ENCODE measurements at regions not wholly inside any gene's neighbourhood (a gene's known extent, or its start where the extent isn't known, plus 50 kb on each side); places are given as distances from the start of the nearest gene placed in this dataset.

DNA sequence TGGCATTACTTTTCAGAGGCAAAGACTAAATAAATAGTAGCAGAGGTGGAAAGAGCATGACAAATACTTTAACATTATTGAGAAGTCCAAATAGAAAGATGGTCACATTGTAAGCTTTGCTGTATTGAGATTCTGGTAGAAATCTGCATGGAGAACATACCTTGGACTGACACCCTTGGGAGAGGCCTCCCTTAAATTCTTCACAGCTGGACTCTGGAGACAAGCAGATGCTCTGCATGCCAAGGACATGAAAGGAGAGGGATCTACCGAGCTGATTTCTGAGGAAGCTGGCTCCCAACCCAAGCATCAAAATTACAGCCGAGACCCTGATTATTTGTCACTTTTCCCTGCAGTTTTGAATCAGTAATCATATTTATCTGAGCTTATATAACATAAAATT lies 212.5 kb upstream of the COL8A1 start:
- no peak for DNase-seq (ENCODE audit: low read depth in 1 of 2, low spot score in 2 of 2)
- no peaks in the 10 kb centered on the region for H3K9me3 ChIP-seq (replicated peaks)
- no peak overlapping the region for H3K27ac ChIP-seq
- H3K4me3 ChIP-seq: no peak overlapping the region
- no peaks in the 10 kb centered on the region for H3K4me1 ChIP-seq (replicated peaks)
- H3K27me3 ChIP-seq (replicated peaks): no peaks in the 10 kb centered on the region
- no peaks in the 10 kb centered on the region for H3K36me3 ChIP-seq

- DNase-seq (ENCODE audit: low read depth in 1 of 2, low spot score in 2 of 2): no peak
- Histone ChIP-seq H3K27ac (no peak overlapping the region), H3K4me1 (replicated peaks) (no peaks in the 10 kb centered on the region; the same call in 1 of the 2 replicates), H3K9me3 (replicated peaks) (no peaks in the 10 kb centered on the region), H3K36me3 (no peaks in the 10 kb centered on the region), H3K4me3 (no peak overlapping the region), H3K27me3 (replicated peaks) (no peaks in the 10 kb centered on the region)
Measured at GRCh38 chr3:99419116-99419515, 219.3 kb upstream of the COL8A1 start.

GRCh38 chr3:99418709-99419108 lies 219.7 kb upstream of the COL8A1 start:
- Histone ChIP-seq H3K4me1 (replicated peaks) (peaks cover 4% of the 10 kb centered on the region), H3K9me3 (replicated peaks) (no peaks in the 10 kb centered on the region), H3K36me3 (no peaks in the 10 kb centered on the region), H3K27me3 (replicated peaks) (no peaks in the 10 kb centered on the region), H3K27ac (no peak overlapping the region), H3K4me3 (no peak overlapping the region)
- DNase-seq (ENCODE audit: low read depth in 1 of 2, low spot score in 2 of 2): no peak

DNA sequence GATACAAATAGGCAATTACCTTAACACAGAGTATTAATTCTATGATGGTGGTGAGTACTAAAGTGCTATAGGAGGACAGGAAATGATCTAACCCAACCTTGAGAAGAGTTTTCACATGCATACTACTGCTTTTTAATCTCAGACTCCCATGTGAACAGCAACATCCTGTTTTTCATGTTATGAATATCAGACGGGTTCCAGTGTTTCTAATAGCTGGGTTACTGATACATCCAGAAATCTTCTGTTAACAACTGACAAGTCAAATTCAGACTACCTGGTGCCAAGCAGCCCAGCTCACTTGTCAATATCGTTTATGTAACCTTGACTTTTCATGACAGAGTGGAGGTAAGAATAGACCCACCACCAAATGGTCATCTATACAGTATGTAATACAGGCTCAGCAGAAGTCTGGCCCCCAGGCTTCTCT lies 220.2 kb upstream of the COL8A1 start:
- Histone ChIP-seq H3K36me3 (no peaks in the 10 kb centered on the region), H3K4me3 (no peak overlapping the region), H3K4me1 (replicated peaks) (peaks cover 9% of the 10 kb centered on the region), H3K27ac (no peak overlapping the region), H3K9me3 (replicated peaks) (no peaks in the 10 kb centered on the region), H3K27me3 (replicated peaks) (no peaks in the 10 kb centered on the region)
- no peak for DNase-seq (ENCODE audit: low read depth in 1 of 2, low spot score in 2 of 2)

DNA sequence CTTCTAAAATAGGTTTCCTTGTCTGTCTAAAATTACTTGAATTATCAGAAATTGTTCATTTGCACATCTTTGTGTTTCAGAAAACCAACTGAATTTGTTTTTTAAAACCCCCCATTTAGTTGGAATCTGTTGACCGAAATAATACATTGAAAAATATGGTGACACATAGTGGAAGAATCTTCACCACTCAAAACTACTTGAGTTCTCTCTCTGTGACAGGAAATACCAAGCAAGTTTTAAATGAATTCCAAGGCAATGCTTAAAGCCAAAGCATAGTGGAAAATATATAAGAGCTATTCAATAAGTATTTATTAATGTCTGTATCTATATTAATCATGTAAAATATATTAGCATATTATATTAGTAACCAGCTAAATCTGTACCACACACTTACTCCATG lies 224.9 kb upstream of the COL8A1 start:
- Histone ChIP-seq H3K4me3 (no peak overlapping the region), H3K27me3 (replicated peaks) (no peaks in the 10 kb centered on the region), H3K4me1 (replicated peaks) (peaks cover 27% of the 10 kb centered on the region), H3K27ac (peak overlapping the region; percentile 46), H3K36me3 (no peaks in the 10 kb centered on the region), H3K9me3 (replicated peaks) (no peaks in the 10 kb centered on the region)
- peak in 1 of 2 experiments; percentile 19 for DNase-seq (ENCODE audit: low read depth in 1 of 2, low spot score in 2 of 2)

DNA sequence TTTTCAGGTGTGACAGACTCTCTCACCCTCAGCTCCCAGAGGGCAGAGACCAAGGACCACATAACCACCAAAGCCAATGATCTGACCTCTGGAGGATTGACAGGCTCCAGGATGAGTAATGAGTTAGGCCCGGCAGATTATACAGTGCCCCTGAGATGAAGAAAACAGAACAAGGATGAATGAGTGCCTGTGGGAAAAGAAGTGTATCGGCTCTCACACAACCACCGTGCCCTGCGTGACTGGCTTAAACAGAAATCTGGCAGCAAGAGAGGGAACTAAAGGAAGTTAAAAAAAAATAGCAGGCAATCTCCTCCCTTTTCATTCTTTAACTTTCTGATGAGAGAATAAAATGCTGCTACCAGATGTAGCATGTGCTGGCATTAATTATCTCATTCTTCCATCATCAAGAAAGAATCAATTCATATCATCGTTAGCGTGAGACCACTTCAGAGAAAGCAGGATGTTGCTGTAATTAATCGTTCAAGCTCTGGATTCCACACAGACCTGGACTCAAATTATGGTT lies 227.5 kb upstream of the COL8A1 start:
- peak overlapping the region; percentile 76 for H3K27ac ChIP-seq
- no peaks in the 10 kb centered on the region for H3K36me3 ChIP-seq
- H3K9me3 ChIP-seq (replicated peaks): no peaks in the 10 kb centered on the region
- no peak overlapping the region for H3K4me3 ChIP-seq
- peaks cover 27% of the 10 kb centered on the region for H3K4me1 ChIP-seq (replicated peaks)
- DNase-seq (ENCODE audit: low read depth in 1 of 2, low spot score in 2 of 2): peak; percentile 55 to 74
- no peaks in the 10 kb centered on the region for H3K27me3 ChIP-seq (replicated peaks)

DNA sequence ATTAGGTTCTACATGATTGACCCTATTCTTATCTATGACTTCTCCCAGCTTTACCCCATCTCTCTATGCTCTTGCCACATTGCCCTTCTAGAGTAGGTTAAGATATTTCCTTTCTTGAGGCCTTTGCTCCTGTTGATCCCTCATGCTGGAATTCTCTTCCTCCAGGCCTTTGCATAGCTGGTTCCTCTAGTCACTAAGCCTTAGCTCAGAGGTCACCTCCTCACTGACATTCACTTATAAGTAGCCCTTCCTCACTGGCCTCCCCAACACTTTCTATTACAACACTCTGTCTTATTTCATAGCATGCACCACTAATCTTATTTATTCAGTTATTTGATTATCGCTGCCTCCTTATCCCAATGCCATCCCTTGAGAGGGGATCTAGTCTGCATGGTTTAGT lies 228.4 kb upstream of the COL8A1 start:
- no peaks in the 10 kb centered on the region for H3K27me3 ChIP-seq (replicated peaks)
- no peak for DNase-seq (ENCODE audit: low read depth in 1 of 2, low spot score in 2 of 2)
- H3K9me3 ChIP-seq (replicated peaks): no peaks in the 10 kb centered on the region
- H3K4me3 ChIP-seq: no peak overlapping the region
- H3K4me1 ChIP-seq (replicated peaks): peaks cover 27% of the 10 kb centered on the region
- no peaks in the 10 kb centered on the region for H3K36me3 ChIP-seq
- H3K27ac ChIP-seq: peak overlapping the region; percentile 76; the same call in 1 of the 2 replicates

- Histone ChIP-seq H3K27me3 (replicated peaks) (no peaks in the 10 kb centered on the region), H3K4me1 (replicated peaks) (peaks cover 15% of the 10 kb centered on the region), H3K4me3 (no peak overlapping the region), H3K9me3 (replicated peaks) (no peaks in the 10 kb centered on the region), H3K36me3 (no peaks in the 10 kb centered on the region), H3K27ac (no peak overlapping the region)
- no peak for DNase-seq (ENCODE audit: low read depth in 1 of 2, low spot score in 2 of 2)
Measured at GRCh38 chr3:99407257-99407656, 231.1 kb upstream of the COL8A1 start.

DNA sequence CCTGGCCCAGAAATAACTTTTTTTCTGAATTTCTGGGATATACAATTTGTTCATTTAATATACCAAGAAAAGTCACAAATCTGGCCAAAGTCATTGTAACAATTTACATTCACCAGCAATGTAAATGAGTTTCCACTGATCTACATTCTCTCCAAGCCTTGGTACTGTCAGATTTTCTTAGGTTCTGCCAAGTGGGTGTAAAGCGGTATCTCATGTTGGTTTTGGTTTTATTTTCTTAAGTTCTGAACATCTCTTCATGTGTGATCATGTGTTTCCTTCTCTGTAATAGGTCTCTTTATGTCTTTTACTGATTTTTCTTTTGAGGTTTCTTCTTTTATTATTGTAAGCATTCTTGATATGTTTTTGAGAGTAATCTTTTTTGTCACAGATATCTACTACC lies 235.6 kb upstream of the COL8A1 start:
- DNase-seq (ENCODE audit: low read depth in 1 of 2, low spot score in 2 of 2): no peak
- H3K4me3 ChIP-seq: no peak overlapping the region
- no peaks in the 10 kb centered on the region for H3K4me1 ChIP-seq (replicated peaks)
- no peaks in the 10 kb centered on the region for H3K27me3 ChIP-seq (replicated peaks)
- no peaks in the 10 kb centered on the region for H3K36me3 ChIP-seq
- H3K27ac ChIP-seq: no peak overlapping the region
- H3K9me3 ChIP-seq (replicated peaks): peaks cover 5% of the 10 kb centered on the region; the same call in 1 of the 2 replicates

DNA sequence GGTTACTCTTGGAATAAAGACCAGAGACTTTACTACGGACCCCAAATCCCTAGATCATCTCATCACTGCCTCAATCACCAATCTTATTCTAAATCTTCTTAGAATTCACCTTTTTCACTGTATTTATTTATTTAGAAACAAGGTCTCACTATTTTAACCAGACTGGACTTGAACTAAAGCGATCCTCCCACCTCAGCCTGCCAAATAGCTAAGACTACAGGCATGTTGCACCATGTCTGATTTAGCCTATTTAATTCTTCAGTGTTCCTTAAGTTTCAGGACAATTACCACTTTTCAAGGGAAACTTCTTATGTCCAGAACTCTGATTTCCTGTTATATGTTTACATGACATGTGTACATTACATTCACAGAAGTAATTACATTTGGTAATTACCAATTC lies 238.0 kb upstream of the COL8A1 start:
- Histone ChIP-seq H3K4me3 (no peak overlapping the region), H3K27ac (no peak overlapping the region), H3K27me3 (replicated peaks) (no peaks in the 10 kb centered on the region), H3K9me3 (replicated peaks) (peaks cover 5% of the 10 kb centered on the region; the same call in 1 of the 2 replicates), H3K4me1 (replicated peaks) (peaks cover 8% of the 10 kb centered on the region), H3K36me3 (no peaks in the 10 kb centered on the region)
- DNase-seq (ENCODE audit: low read depth in 1 of 2, low spot score in 2 of 2): no peak

GRCh38 chr3:99396651-99397275 lies 241.6 kb upstream of the COL8A1 start:
- H3K4me3 ChIP-seq: no peak overlapping the region
- peaks cover 22% of the 10 kb centered on the region for H3K4me1 ChIP-seq (replicated peaks)
- H3K9me3 ChIP-seq (replicated peaks): peaks cover 5% of the 10 kb centered on the region; the same call in 1 of the 2 replicates
- DNase-seq (ENCODE audit: low read depth in 1 of 2, low spot score in 2 of 2): no peak
- no peaks in the 10 kb centered on the region for H3K36me3 ChIP-seq
- no peaks in the 10 kb centered on the region for H3K27me3 ChIP-seq (replicated peaks)
- H3K27ac ChIP-seq: no peak overlapping the region

DNA sequence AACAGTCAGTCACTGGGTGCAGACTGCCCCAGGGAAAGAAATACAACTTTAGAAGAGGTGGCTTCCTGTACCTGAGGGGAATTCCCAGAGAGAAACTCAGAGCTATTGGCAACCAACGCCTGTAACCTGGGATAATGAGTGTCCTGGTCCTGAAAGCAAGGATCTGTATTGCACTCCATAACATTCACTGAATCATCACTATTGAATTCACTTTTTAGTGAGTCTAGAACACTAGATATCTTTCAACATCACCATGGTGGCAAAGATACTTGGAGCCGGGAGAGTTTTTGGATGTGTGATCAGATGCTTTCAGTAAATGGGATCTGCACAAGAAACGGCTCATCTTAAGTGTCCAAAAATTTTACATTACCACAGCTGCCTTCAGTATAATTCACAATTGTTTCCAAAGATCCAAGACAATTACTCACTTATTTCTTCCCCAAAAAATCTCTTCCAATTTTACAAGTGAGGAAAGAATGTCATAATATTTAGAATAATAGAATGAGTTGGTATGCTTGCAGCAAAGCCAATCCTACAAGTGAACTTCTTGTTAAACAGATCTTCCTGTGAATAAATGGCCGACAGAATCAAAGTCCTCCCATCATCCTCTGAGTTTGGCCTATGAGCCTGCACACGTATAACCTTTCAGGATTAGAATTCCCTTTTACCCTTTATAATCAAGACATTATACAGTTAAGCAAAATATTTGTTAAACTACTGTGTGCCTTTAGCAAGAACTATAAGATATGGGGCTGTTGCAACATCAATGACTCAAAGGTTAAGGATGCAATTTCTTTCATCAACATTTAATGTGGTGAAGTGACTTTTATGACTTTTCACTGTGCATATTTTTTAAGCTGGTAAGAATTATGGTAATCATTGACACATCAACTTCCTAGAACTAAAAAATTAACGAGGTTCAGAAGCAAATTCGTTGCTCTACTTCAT lies 243.3 kb upstream of the COL8A1 start:
- H3K4me3 ChIP-seq: no peak overlapping the region
- H3K27ac ChIP-seq: peak overlapping the region; percentile 65

DNA sequence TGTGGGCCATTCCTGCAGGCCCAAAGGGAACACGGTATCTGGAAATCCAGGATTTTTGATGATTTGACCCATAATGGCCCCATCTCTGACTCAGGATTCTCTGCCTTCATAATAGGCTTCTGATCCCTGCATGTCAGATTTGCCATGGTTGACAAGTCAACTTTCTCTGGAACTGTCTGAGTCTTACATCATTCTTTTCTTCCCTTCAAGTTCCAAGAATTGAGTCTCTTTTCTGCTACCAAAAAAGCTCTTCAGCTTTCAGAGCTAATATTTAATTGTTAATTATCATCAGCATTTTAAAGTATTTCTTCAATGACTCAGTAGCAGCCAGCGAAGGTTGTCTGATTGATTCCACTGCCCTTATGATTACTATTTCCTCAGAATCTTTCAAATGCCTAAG lies 244.4 kb upstream of the COL8A1 start:
- Histone ChIP-seq H3K36me3 (no peaks in the 10 kb centered on the region), H3K4me1 (replicated peaks) (peaks cover 22% of the 10 kb centered on the region), H3K27ac (peak overlapping the region; percentile 65), H3K27me3 (replicated peaks) (no peaks in the 10 kb centered on the region), H3K9me3 (replicated peaks) (peaks cover 5% of the 10 kb centered on the region; the same call in 1 of the 2 replicates), H3K4me3 (no peak overlapping the region)
- no peak for DNase-seq (ENCODE audit: low read depth in 1 of 2, low spot score in 2 of 2)

More for the DNA sequence above, 243.3 kb upstream of the COL8A1 start:
- peak in 1 of 2 experiments; percentile 62 for DNase-seq (ENCODE audit: low read depth in 1 of 2, low spot score in 2 of 2)
- H3K36me3 ChIP-seq: no peaks in the 10 kb centered on the region
- H3K27me3 ChIP-seq (replicated peaks): no peaks in the 10 kb centered on the region
- peaks cover 5% of the 10 kb centered on the region; the same call in 1 of the 2 replicates for H3K9me3 ChIP-seq (replicated peaks)
- peaks cover 22% of the 10 kb centered on the region for H3K4me1 ChIP-seq (replicated peaks)

DNA sequence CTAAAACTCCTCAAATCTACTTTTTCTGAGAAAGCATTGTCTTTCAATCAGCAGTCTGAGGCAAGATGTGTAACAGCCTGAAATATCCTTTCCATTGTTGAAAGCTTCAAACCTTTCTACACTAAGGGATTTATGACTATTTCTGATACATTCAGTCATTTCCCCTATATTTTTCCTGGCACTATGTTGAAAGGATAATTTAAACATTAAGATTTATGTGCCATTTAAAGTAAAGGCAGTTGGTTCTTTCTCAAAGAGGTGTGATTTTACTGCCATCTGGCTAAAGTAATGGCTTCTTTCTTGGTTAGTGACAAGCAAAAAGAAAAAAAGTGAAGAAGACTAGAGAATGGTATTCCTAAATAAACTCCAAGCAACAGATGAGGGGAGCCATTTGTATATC lies 249.6 kb upstream of the COL8A1 start:
- Histone ChIP-seq H3K4me3 (no peak overlapping the region), H3K4me1 (replicated peaks) (peaks cover 18% of the 10 kb centered on the region), H3K36me3 (no peaks in the 10 kb centered on the region), H3K9me3 (replicated peaks) (no peaks in the 10 kb centered on the region), H3K27ac (no peak overlapping the region), H3K27me3 (replicated peaks) (no peaks in the 10 kb centered on the region)
- DNase-seq (ENCODE audit: low read depth in 1 of 2, low spot score in 2 of 2): no peak

Data from SJSA1 (cell line).